HUES48 (cell line): ENCODE measurements at regions not wholly inside any gene's neighbourhood (a gene's known extent, or its start where the extent isn't known, plus 50 kb on each side); places are given as distances from the start of the nearest gene placed in this dataset.

Experiments
- H3K27ac ChIP-seq: one replicate; pipeline ENCODE4 v1.7.0; 2013; ENCODE audit warnings: low read depth, low read length, inconsistent platforms
- H3K27me3 ChIP-seq: 2 replicates; pipeline ENCODE4 v1.6.1; 2013; ENCODE audit warnings: mild to moderate bottlenecking, low read length; ENCODE audit not compliant: control insufficient read depth, insufficient read depth
- H3K36me3 ChIP-seq: 2 replicates; pipeline ENCODE4 v1.6.1; 2013; ENCODE audit warnings: low read length; ENCODE audit not compliant: control insufficient read depth, insufficient read depth
- H3K4me1 ChIP-seq: 2 replicates; pipeline ENCODE4 v1.6.1; 2013; ENCODE audit warnings: mild to moderate bottlenecking, low read length; ENCODE audit not compliant: control insufficient read depth, insufficient read depth
- H3K4me3 ChIP-seq: 2 replicates; pipeline ENCODE4 v1.5.1; 2013; ENCODE audit warnings: mild to moderate bottlenecking, low read depth, low read length
- H3K9ac ChIP-seq: 2 replicates; pipeline ENCODE4 v1.6.1; 2013; ENCODE audit warnings: mild to moderate bottlenecking, low read depth, low read length, moderate library complexity
- H3K9me3 ChIP-seq: 2 replicates; pipeline ENCODE4 v1.6.1; 2013; ENCODE audit warnings: low read length; ENCODE audit not compliant: control insufficient read depth, insufficient read depth

- H3K27me3 ChIP-seq: no peaks in the 10 kb centered on the region
- no peak overlapping the region for H3K27ac ChIP-seq
- H3K36me3 ChIP-seq: no peaks in the 10 kb centered on the region
- no peaks in the 10 kb centered on the region for H3K9me3 ChIP-seq
- peaks cover 5% of the 10 kb centered on the region; the same call in 1 of the 2 replicates for H3K4me1 ChIP-seq
- H3K9ac ChIP-seq: no peak overlapping the region
- H3K4me3 ChIP-seq: no peak overlapping the region
These were observed 1353.9 kb downstream of the AACS start for GRCh38 chr12:126419131-126419530.

DNA sequence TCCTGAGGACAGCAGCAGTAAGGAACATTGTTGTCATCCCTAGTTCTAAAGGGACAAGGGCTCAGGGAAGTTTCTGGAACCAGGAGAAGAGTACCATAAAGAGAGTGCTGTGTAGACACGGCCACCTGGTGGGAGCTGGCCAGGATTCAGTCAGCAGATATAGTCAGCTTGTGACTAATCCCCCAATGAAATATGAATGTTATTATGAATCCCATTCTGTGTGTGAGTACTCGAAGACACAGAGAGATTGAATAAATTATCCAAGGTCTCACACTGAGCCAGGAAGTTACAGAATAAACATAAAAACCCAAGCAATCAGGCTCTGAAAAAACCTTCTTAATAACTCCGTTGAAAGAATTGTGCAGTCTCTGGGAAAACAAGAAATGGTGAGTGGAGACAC lies 1359.5 kb downstream of the AACS start:
- H3K36me3 ChIP-seq: no peaks in the 10 kb centered on the region
- no peaks in the 10 kb centered on the region for H3K4me1 ChIP-seq
- H3K27ac ChIP-seq: no peak overlapping the region
- H3K4me3 ChIP-seq: no peak overlapping the region
- no peaks in the 10 kb centered on the region for H3K9me3 ChIP-seq
- no peak overlapping the region for H3K9ac ChIP-seq
- no peaks in the 10 kb centered on the region for H3K27me3 ChIP-seq

- Histone ChIP-seq H3K9me3 (no peaks in the 10 kb centered on the region), H3K27ac (no peak overlapping the region), H3K36me3 (no peaks in the 10 kb centered on the region), H3K9ac (no peak overlapping the region), H3K4me3 (no peak overlapping the region), H3K27me3 (no peaks in the 10 kb centered on the region), H3K4me1 (no peaks in the 10 kb centered on the region)
These were observed 1360.0 kb downstream of the AACS start for GRCh38 chr12:126425264-126425663.

- Histone ChIP-seq H3K9ac (no peak overlapping the region), H3K4me1 (no peaks in the 10 kb centered on the region; the same call in 1 of the 2 replicates), H3K27me3 (no peaks in the 10 kb centered on the region), H3K27ac (no peak overlapping the region), H3K36me3 (no peaks in the 10 kb centered on the region), H3K9me3 (no peaks in the 10 kb centered on the region), H3K4me3 (no peak overlapping the region)
These were observed 1363.5 kb downstream of the AACS start for GRCh38 chr12:126428769-126429168.

DNA sequence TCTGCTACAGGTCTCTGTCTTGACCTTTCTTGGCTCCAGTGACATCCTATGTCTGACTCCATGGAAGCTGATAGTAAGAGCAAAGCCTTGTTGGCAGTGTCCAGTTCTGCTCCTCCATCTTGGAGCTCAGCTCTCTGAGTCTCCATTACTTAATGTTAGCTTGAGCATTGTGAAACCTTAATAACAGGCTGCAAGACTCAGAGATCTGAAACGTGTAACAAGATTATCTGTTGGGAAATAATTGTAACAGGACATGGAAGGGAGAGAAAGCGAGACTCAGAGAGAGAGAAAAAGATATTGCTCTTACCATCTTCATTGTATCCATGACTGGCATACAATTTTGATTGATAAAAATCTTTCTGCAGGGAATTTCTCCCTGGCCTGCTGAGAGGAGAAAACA lies 1365.7 kb downstream of the AACS start:
- H3K9ac ChIP-seq: no peak overlapping the region
- H3K27ac ChIP-seq: no peak overlapping the region
- no peaks in the 10 kb centered on the region; the same call in 1 of the 2 replicates for H3K4me1 ChIP-seq
- H3K36me3 ChIP-seq: no peaks in the 10 kb centered on the region
- no peaks in the 10 kb centered on the region for H3K9me3 ChIP-seq
- no peak overlapping the region for H3K4me3 ChIP-seq
- no peaks in the 10 kb centered on the region for H3K27me3 ChIP-seq

DNA sequence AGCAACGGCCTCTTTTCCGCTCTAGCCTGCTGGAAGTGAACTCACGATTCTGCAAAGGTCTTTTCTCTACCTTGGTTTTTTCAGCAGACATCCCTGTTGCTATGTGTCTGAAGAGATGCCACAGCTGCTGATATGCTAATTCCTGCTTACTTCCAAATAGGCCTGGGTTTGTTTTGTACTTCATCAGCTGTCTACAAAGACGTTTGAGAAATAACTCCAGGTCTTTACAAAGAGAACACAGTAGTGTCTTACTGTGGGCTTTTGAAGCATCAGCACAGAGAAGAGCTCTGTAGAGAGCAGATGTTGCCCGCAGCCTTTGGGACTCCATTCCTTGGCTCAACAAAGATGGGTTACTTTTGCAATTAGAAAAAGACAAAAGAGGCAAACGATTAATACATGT lies 1366.5 kb downstream of the AACS start:
- H3K27me3 ChIP-seq: no peaks in the 10 kb centered on the region
- no peaks in the 10 kb centered on the region for H3K9me3 ChIP-seq
- H3K4me3 ChIP-seq: no peak overlapping the region
- no peak overlapping the region for H3K9ac ChIP-seq
- H3K27ac ChIP-seq: no peak overlapping the region
- no peaks in the 10 kb centered on the region; the same call in 1 of the 2 replicates for H3K4me1 ChIP-seq
- H3K36me3 ChIP-seq: no peaks in the 10 kb centered on the region

GRCh38 chr12:126432780-126433179 lies 1367.5 kb downstream of the AACS start:
- H3K4me1 ChIP-seq: no peaks in the 10 kb centered on the region; the same call in 1 of the 2 replicates
- H3K9ac ChIP-seq: no peak overlapping the region
- no peaks in the 10 kb centered on the region for H3K27me3 ChIP-seq
- H3K9me3 ChIP-seq: no peaks in the 10 kb centered on the region
- no peak overlapping the region for H3K4me3 ChIP-seq
- H3K27ac ChIP-seq: no peak overlapping the region
- no peaks in the 10 kb centered on the region for H3K36me3 ChIP-seq

- H3K27me3 ChIP-seq: no peaks in the 10 kb centered on the region
- H3K36me3 ChIP-seq: no peaks in the 10 kb centered on the region
- no peaks in the 10 kb centered on the region; the same call in 1 of the 2 replicates for H3K4me1 ChIP-seq
- no peak overlapping the region for H3K9ac ChIP-seq
- H3K4me3 ChIP-seq: no peak overlapping the region
- no peaks in the 10 kb centered on the region for H3K9me3 ChIP-seq
- no peak overlapping the region for H3K27ac ChIP-seq
These were observed 1369.3 kb downstream of the AACS start for GRCh38 chr12:126434412-126434985.

- no peaks in the 10 kb centered on the region for H3K27me3 ChIP-seq
- no peak overlapping the region for H3K4me3 ChIP-seq
- H3K9me3 ChIP-seq: no peaks in the 10 kb centered on the region
- H3K27ac ChIP-seq: no peak overlapping the region
- no peak overlapping the region for H3K9ac ChIP-seq
- no peaks in the 10 kb centered on the region; the same call in 1 of the 2 replicates for H3K4me1 ChIP-seq
- H3K36me3 ChIP-seq: no peaks in the 10 kb centered on the region
These were observed 1370.8 kb downstream of the AACS start for GRCh38 chr12:126436041-126436440.

DNA sequence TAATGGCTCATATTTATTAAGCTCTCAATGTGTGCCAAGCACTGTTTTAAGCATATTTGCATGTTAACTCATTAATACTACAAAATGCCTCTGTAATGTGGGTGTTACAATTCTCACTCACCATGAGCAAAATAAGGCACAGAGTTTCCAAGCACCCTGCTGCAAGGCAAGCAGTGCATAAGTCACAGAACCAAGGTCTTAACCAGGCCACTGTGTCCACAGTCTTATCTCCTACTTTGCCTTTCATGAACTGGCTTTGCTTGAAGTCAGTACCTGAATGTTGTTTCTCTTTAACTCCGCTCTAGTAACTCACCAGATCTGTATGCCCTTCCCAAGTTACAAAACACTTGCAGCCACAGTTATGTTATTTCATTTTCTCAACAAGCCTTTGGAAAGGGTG lies 1372.7 kb downstream of the AACS start:
- Histone ChIP-seq H3K27me3 (no peaks in the 10 kb centered on the region), H3K4me1 (no peaks in the 10 kb centered on the region), H3K27ac (no peak overlapping the region), H3K4me3 (no peak overlapping the region), H3K9me3 (no peaks in the 10 kb centered on the region), H3K36me3 (no peaks in the 10 kb centered on the region), H3K9ac (no peak overlapping the region)

GRCh38 chr12:126443977-126444376 lies 1378.7 kb downstream of the AACS start:
- Histone ChIP-seq H3K9ac (no peak overlapping the region), H3K4me1 (no peaks in the 10 kb centered on the region), H3K4me3 (no peak overlapping the region), H3K27me3 (no peaks in the 10 kb centered on the region), H3K36me3 (no peaks in the 10 kb centered on the region), H3K9me3 (peaks cover 4% of the 10 kb centered on the region; the same call in 1 of the 2 replicates), H3K27ac (no peak overlapping the region)
